ENCODE measurements at regions not wholly inside any gene's neighbourhood (a gene's known extent, or its start where the extent isn't known, plus 50 kb on each side); places are given as distances from the start of the nearest gene placed in this dataset.

- Histone ChIP-seq H3K27me3 (ENCODE audit: control insufficient read depth, insufficient read depth, low read length) (no peaks in the 10 kb centered on the region), H3K36me3 (ENCODE audit: control insufficient read depth, insufficient read depth, low read length) (no peaks in the 10 kb centered on the region), H3K9me3 (ENCODE audit: control insufficient read depth, insufficient read depth, low read depth, low read length) (no peaks in the 10 kb centered on the region), H3K4me1 (ENCODE audit: control insufficient read depth, insufficient read depth, low read length) (no peaks in the 10 kb centered on the region), H3K27ac (ENCODE audit: low read length) (no peak overlapping the region), H3K4me3 (ENCODE audit: low read depth in 2 of 2, low read length in 2 of 2) (no peak overlapping the region)
- no peak for ATAC-seq
- ChIA-PET POLR2A (no interaction called here), CTCF (no interaction called here)
- intact Hi-C loops (cut with micrococcal nuclease; ENCODE audit: unreplicated experiment) (no loop called here), in situ Hi-C loops (cut with HindIII; ENCODE audit: low pct_unique_long_range_greater_than_20kb, low sequenced_read_pairs) (no loop called here)
- DNase-seq (ENCODE audit: low read depth, low spot score), result no peak
- TF ChIP-seq SIN3A (IDR thresholded peaks at IDR 0.05; ENCODE audit: borderline replicate concordance, insufficient read depth, low read depth, low read length), result no peak
- no peak for TF ChIP-seq TCF7L2 (IDR thresholded peaks at IDR 0.05; ENCODE audit: low read depth, low read length)
- no peak for TF ChIP-seq REST (IDR thresholded peaks at IDR 0.05; ENCODE audit: insufficient read depth in 1 of 2, low read depth in 2 of 2, low read length in 1 of 2)
- TF ChIP-seq, protein P1, sequence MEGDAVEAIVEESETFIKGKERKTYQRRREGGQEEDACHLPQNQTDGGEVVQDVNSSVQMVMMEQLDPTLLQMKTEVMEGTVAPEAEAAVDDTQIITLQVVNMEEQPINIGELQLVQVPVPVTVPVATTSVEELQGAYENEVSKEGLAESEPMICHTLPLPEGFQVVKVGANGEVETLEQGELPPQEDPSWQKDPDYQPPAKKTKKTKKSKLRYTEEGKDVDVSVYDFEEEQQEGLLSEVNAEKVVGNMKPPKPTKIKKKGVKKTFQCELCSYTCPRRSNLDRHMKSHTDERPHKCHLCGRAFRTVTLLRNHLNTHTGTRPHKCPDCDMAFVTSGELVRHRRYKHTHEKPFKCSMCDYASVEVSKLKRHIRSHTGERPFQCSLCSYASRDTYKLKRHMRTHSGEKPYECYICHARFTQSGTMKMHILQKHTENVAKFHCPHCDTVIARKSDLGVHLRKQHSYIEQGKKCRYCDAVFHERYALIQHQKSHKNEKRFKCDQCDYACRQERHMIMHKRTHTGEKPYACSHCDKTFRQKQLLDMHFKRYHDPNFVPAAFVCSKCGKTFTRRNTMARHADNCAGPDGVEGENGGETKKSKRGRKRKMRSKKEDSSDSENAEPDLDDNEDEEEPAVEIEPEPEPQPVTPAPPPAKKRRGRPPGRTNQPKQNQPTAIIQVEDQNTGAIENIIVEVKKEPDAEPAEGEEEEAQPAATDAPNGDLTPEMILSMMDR (IDR thresholded peaks at IDR 0.05), result no peak
- TF ChIP-seq POLR2AphosphoS5 (IDR thresholded peaks at IDR 0.05; ENCODE audit: low read depth, low read length), result no peak
- no TSS peak for BruUV-seq (replicated peaks)
These were observed 209.1 kb upstream of the BMP2 start for GRCh38 chr20:6558341-6558740.

- DNase-seq (ENCODE audit: low read depth, low spot score) (no peak), ATAC-seq (no peak)
- peak overlapping the region in 1 of 2 experiments; percentile 38; a peak in 2 of 4 replicates for H3K4me3 ChIP-seq (ENCODE audit: low read depth in 2 of 2, low read length in 2 of 2)
- H3K36me3 ChIP-seq (ENCODE audit: control insufficient read depth, insufficient read depth, low read length), result no peaks in the 10 kb centered on the region
- in situ Hi-C loops (cut with HindIII; ENCODE audit: low pct_unique_long_range_greater_than_20kb, low sequenced_read_pairs) (no loop called here), intact Hi-C loops (cut with micrococcal nuclease; ENCODE audit: unreplicated experiment) (no loop called here)
- no peaks in the 10 kb centered on the region for H3K4me1 ChIP-seq (ENCODE audit: control insufficient read depth, insufficient read depth, low read length)
- ChIA-PET CTCF (no interaction called here), POLR2A (no interaction called here)
- no peaks in the 10 kb centered on the region for H3K27me3 ChIP-seq (ENCODE audit: control insufficient read depth, insufficient read depth, low read length)
- TF ChIP-seq, protein P1 (IDR thresholded peaks at IDR 0.05), result no peak
- no peak for TF ChIP-seq TCF7L2 (IDR thresholded peaks at IDR 0.05; ENCODE audit: low read depth, low read length)
- TF ChIP-seq REST (IDR thresholded peaks at IDR 0.05; ENCODE audit: insufficient read depth in 1 of 2, low read depth in 2 of 2, low read length in 1 of 2), result no peak
- no peak for TF ChIP-seq SIN3A (IDR thresholded peaks at IDR 0.05; ENCODE audit: borderline replicate concordance, insufficient read depth, low read depth, low read length)
- H3K27ac ChIP-seq (ENCODE audit: low read length), result no peak overlapping the region
- no peaks in the 10 kb centered on the region for H3K9me3 ChIP-seq (ENCODE audit: control insufficient read depth, insufficient read depth, low read depth, low read length)
- no TSS peak for BruUV-seq (replicated peaks)
These were observed 233.6 kb upstream of the BMP2 start for GRCh38 chr20:6533761-6534479.
